T-helper 17 cell (primary cell): ENCODE measurements at regions not wholly inside any gene's neighbourhood (a gene's known extent, or its start where the extent isn't known, plus 50 kb on each side); places are given as distances from the start of the nearest gene placed in this dataset.
"Not testable (repeated sequence)": the region's sequence is repeated elsewhere in the genome, so short reads cannot be mapped to it uniquely, and the experiment has no call there.

Experiments
- ATAC-seq: fragments of 150-1000 bp; cut with Tn5 transposase; 2 replicates; pipeline ENCODE4 v1.10.0; 2021; ENCODE audit warnings: mild to moderate bottlenecking, moderate library complexity
- DNase-seq, 3 donors: peaks; one replicate each; pipeline versions ENCODE4 v3.0.0 to v3.0.0-alpha.2; 2020 to 2021
- H3K9me3 ChIP-seq: one replicate; pipeline ENCODE4 v1.7.0; 2013; ENCODE audit warnings: low read length, mild to moderate bottlenecking; ENCODE audit not compliant: control insufficient read depth, poor library complexity, severe bottlenecking
- H3K27ac Mint-ChIP-seq: one replicate; pipeline ENCODE4 v1.8.0; 2022; ENCODE audit warnings: mild to moderate bottlenecking, moderate library complexity, mixed read lengths
- H3K27me3 Mint-ChIP-seq: one replicate; pipeline ENCODE4 v1.8.0; 2022; ENCODE audit warnings: mixed read lengths
- H3K36me3 Mint-ChIP-seq: one replicate; pipeline ENCODE4 v1.8.0; 2022; ENCODE audit warnings: low read depth, mixed read lengths
- H3K4me1 Mint-ChIP-seq: one replicate; pipeline ENCODE4 v1.8.0; 2022; ENCODE audit warnings: mild to moderate bottlenecking, mixed read lengths
- H3K4me3 Mint-ChIP-seq: one replicate; pipeline ENCODE4 v1.8.0; 2022; ENCODE audit warnings: mild to moderate bottlenecking, moderate library complexity, mixed read lengths

- DNase-seq (no peak), ATAC-seq (no peak)
- H3K36me3 Mint-ChIP-seq: peaks cover 2% of the 10 kb centered on the region
- H3K27me3 Mint-ChIP-seq: peaks cover 41% of the 10 kb centered on the region
- H3K4me1 Mint-ChIP-seq: peaks cover 9% of the 10 kb centered on the region
- H3K4me3 Mint-ChIP-seq: no peak overlapping the region
- H3K9me3 ChIP-seq: no peaks in the 10 kb centered on the region
- no peak overlapping the region for H3K27ac Mint-ChIP-seq
Measured at GRCh38 chr4:87901422-87901992, 68.7 kb downstream of the MEPE start.

DNA sequence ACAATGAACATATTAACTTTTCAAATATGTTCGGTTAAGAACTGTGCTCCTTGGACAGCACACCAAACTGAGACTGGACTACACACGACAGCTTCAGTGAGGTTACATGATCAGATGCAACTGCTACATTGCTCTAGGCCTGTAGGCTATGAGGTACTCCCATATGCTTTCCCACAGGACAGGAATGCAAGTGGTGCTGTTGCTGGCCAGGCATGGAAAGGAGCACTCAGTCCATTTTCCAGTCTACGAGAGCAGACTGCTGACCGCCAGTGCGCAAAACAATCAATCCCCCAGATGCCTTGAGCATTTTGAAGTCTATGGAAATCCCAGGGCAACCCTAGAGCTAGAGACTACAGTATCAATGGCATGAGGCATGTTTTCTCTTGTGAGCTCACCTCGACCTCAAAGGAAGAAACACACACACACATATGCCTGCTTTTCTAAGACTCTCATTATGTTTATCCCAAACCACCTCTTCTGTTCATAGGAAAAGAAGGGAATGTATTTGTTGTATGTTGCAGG, 70.8 kb upstream of the SPP1 start:
- peaks cover 57% of the 10 kb centered on the region for H3K27me3 Mint-ChIP-seq
- H3K36me3 Mint-ChIP-seq: peaks cover 2% of the 10 kb centered on the region
- peaks cover 5% of the 10 kb centered on the region for H3K4me1 Mint-ChIP-seq
- DNase-seq (no peak), ATAC-seq (no peak)
- no peak overlapping the region for H3K27ac Mint-ChIP-seq
- H3K9me3 ChIP-seq: no peaks in the 10 kb centered on the region
- no peak overlapping the region for H3K4me3 Mint-ChIP-seq

DNA sequence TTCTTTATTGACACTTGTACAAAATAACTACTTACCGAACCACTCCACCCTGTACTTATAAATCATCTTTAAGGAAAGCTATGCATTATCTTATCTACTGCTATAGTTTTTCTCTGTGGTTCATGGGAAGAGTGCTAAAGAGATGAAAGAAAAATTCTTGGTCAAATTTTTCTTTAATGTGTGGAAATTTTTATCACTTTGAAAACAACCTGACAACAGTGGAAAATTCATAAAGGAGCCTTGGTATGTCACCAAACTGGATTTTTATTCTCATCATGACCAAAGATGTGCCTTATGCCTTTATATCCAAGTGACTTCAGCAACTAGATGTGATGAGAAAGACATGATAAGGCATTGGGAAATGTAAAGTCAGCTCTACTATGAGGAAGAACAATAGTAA, 67.2 kb upstream of the SPP1 start:
- H3K27ac Mint-ChIP-seq: no peak overlapping the region
- H3K27me3 Mint-ChIP-seq: peaks cover 53% of the 10 kb centered on the region
- peaks cover 2% of the 10 kb centered on the region for H3K36me3 Mint-ChIP-seq
- ATAC-seq: no peak
- no peak overlapping the region for H3K4me3 Mint-ChIP-seq
- H3K9me3 ChIP-seq: no peaks in the 10 kb centered on the region
- H3K4me1 Mint-ChIP-seq: no peaks in the 10 kb centered on the region
- DNase-seq: no peak

GRCh38 chr4:87910795-87911194, 64.7 kb upstream of the SPP1 start:
- DNase-seq (no peak), ATAC-seq (no peak)
- Mint-ChIP-seq H3K27ac (no peak overlapping the region), H3K36me3 (no peaks in the 10 kb centered on the region), H3K4me1 (no peaks in the 10 kb centered on the region), H3K27me3 (peaks cover 52% of the 10 kb centered on the region), H3K4me3 (no peak overlapping the region)
- H3K9me3 ChIP-seq: no peaks in the 10 kb centered on the region

DNA sequence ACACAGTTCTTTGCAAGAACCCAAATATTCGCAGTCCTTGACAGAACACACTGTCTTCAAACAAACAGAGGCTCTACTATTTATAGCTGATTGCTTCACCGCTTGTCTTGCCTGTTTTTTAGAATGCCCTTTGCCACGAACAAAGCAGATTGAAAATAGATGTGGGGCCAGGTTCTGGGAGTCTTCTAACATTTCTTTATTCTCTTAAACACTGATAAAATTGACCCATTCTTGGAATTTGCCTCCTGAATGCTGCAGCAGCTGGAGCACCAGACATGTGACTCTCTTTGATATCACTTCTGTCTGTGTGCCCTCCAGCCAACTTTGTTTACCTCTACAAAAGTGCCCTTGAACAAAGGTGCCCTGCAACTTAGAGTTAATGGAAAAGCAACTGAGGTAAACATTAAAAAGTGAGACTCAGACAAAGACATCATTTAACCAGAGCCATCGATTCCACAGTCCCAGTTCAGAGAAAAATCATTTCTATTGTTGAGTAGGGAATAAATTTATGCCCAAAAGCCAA, 64.2 kb upstream of the SPP1 start:
- DNase-seq (no peak), ATAC-seq (no peak)
- no peaks in the 10 kb centered on the region for H3K36me3 Mint-ChIP-seq
- no peaks in the 10 kb centered on the region for H3K9me3 ChIP-seq
- H3K27ac Mint-ChIP-seq: no peak overlapping the region
- H3K4me3 Mint-ChIP-seq: no peak overlapping the region
- no peaks in the 10 kb centered on the region for H3K4me1 Mint-ChIP-seq
- peaks cover 52% of the 10 kb centered on the region for H3K27me3 Mint-ChIP-seq

GRCh38 chr4:87912164-87913004, 63.1 kb upstream of the SPP1 start:
- Mint-ChIP-seq H3K36me3 (no peaks in the 10 kb centered on the region), H3K4me1 (no peaks in the 10 kb centered on the region), H3K4me3 (no peak overlapping the region), H3K27ac (no peak overlapping the region), H3K27me3 (peaks cover 54% of the 10 kb centered on the region)
- ATAC-seq (no peak), DNase-seq (no peak)
- no peaks in the 10 kb centered on the region for H3K9me3 ChIP-seq

GRCh38 chr4:87913896-87914295, 61.6 kb upstream of the SPP1 start:
- H3K27ac Mint-ChIP-seq: no peak overlapping the region
- peaks cover 55% of the 10 kb centered on the region for H3K27me3 Mint-ChIP-seq
- peaks cover 4% of the 10 kb centered on the region for H3K36me3 Mint-ChIP-seq
- DNase-seq (no peak), ATAC-seq (no peak)
- no peaks in the 10 kb centered on the region for H3K4me1 Mint-ChIP-seq
- no peak overlapping the region for H3K4me3 Mint-ChIP-seq
- no peaks in the 10 kb centered on the region for H3K9me3 ChIP-seq

DNA sequence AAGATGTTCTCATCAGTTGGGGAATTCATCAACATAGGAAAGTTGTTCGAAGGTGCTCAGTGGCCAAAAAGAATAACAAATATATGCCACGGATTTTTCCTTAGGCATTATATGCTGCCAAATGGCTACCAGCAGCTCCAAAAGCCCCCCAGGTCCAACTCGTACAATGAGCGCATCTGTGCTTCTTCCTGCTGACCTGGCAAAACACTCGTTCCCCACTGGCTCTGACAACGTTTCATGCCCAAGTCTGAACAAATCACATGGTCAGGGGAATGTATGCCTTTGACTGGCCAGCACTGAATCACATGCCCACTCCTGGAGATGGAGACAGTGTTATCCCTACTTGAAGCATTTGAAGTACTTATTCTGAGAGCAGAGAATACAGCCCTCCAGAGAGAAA, 59.9 kb upstream of the SPP1 start:
- Mint-ChIP-seq H3K36me3 (peaks cover 4% of the 10 kb centered on the region), H3K27me3 (peaks cover 38% of the 10 kb centered on the region), H3K4me1 (no peaks in the 10 kb centered on the region), H3K27ac (no peak overlapping the region), H3K4me3 (no peak overlapping the region)
- DNase-seq (no peak), ATAC-seq (no peak)
- H3K9me3 ChIP-seq: no peaks in the 10 kb centered on the region

- H3K9me3 ChIP-seq: no peaks in the 10 kb centered on the region
- no peak for DNase-seq
- H3K4me3 Mint-ChIP-seq: no peak overlapping the region
- peaks cover 28% of the 10 kb centered on the region for H3K27me3 Mint-ChIP-seq
- peaks cover 4% of the 10 kb centered on the region for H3K36me3 Mint-ChIP-seq
- no peaks in the 10 kb centered on the region for H3K4me1 Mint-ChIP-seq
- ATAC-seq: no peak
- H3K27ac Mint-ChIP-seq: no peak overlapping the region
Measured at GRCh38 chr4:87916626-87917025, 58.9 kb upstream of the SPP1 start.

- H3K9me3 ChIP-seq, DNase-seq, H3K4me3 Mint-ChIP-seq, H3K36me3 Mint-ChIP-seq, H3K4me1 Mint-ChIP-seq, ATAC-seq, H3K27ac Mint-ChIP-seq: not testable (repeated sequence)
- peaks cover 36% of the 10 kb centered on the region for H3K27me3 Mint-ChIP-seq
Measured at GRCh38 chr4:87917911-87918310, 57.6 kb upstream of the SPP1 start.

DNA sequence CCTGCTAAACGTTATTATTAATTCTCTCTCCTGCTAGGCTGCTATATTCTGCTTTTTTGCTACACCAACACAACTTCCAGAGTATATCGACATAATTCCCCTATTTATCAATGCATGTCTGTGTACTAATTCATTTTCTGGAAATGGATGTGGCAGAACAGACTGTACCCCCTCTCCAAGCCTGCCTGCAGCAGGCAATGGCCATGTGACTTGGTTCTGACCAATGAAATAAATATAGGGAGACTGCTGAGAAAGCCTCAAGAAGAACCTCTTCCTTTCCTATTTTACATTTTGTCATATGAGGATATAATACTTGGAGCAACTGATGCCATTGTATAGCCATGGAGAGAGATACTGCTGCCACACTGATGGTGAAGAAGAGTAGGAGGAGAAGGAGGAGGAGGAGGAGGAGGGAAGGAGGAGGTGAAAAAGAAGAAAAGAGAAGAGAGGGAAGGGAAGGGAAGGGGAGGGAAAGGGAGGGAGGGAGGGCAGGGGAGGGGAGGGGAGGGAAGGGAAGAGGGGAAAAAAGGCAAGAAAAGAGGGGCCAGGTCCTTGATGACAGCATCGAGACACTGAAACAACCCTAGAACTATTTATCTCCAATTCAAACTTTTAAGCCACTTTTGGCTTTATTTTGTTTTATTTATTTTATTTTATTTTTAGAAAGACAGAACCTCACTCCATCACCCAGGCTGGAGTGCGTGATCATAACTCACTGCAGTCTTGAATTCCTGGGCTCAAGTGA, 57.0 kb upstream of the SPP1 start:
- no peak overlapping the region for H3K4me3 Mint-ChIP-seq
- ATAC-seq (no peak), DNase-seq (no peak)
- peaks cover 36% of the 10 kb centered on the region for H3K27me3 Mint-ChIP-seq
- no peak overlapping the region for H3K27ac Mint-ChIP-seq
- H3K4me1 Mint-ChIP-seq: no peaks in the 10 kb centered on the region
- H3K9me3 ChIP-seq: no peaks in the 10 kb centered on the region
- peaks cover 7% of the 10 kb centered on the region for H3K36me3 Mint-ChIP-seq

GRCh38 chr4:87919304-87919703, 56.2 kb upstream of the SPP1 start:
- H3K9me3 ChIP-seq, H3K4me3 Mint-ChIP-seq, DNase-seq, H3K4me1 Mint-ChIP-seq, H3K36me3 Mint-ChIP-seq, ATAC-seq, H3K27ac Mint-ChIP-seq: not testable (repeated sequence)
- H3K27me3 Mint-ChIP-seq: peaks cover 36% of the 10 kb centered on the region

- DNase-seq (no peak), ATAC-seq (no peak)
- no peaks in the 10 kb centered on the region for H3K9me3 ChIP-seq
- Mint-ChIP-seq H3K27me3 (peaks cover 36% of the 10 kb centered on the region), H3K27ac (no peak overlapping the region), H3K36me3 (peaks cover 9% of the 10 kb centered on the region), H3K4me3 (no peak overlapping the region), H3K4me1 (no peaks in the 10 kb centered on the region)
Measured at GRCh38 chr4:87919941-87920340, 55.6 kb upstream of the SPP1 start.
